HCT116 (cell line): ENCODE measurements at regions not wholly inside any gene's neighbourhood (a gene's known extent, or its start where the extent isn't known, plus 50 kb on each side); places are given as distances from the start of the nearest gene placed in this dataset.
"Not testable (repeated sequence)": the region's sequence is repeated elsewhere in the genome, so short reads cannot be mapped to it uniquely, and the experiment has no call there.

ENCODE experiments used
- ATAC-seq: fragments of 200-7000 bp; cut with Tn5 transposase; 2 replicates; pipeline ENCODE4 v1.9.1; 2020; ENCODE audit warnings: mild to moderate bottlenecking, moderate library complexity
- BruUV-seq: library from RNA; stranded (reverse); fragments of 400-500 nt; replicated peaks from 2 replicates; lab custom pipeline; 2021; lab: Mats Ljungman, UMichigan
- CTCF ChIA-PET: fragments of 300-600 bp; sonication (Branson Sonifier 250); formaldehyde crosslinking; loops from one replicate; lab custom pipeline; 2021; ENCODE audit warnings: antibody characterized with exemption; lab: Charles Lee
- POLR2A ChIA-PET: fragments of 300-600, 350-600 bp; sonication (Branson Sonifier 250); formaldehyde crosslinking; loops from one replicate; lab custom pipeline; 2021; ENCODE audit warnings: antibody characterized with exemption; lab: Charles Lee
- RAD21 ChIA-PET, 2 experiments: fragments of 300-600 bp; sonication (Branson Sonifier 250); formaldehyde crosslinking; loops; one replicate each; lab custom pipeline; 2023; ENCODE audit warnings: low total read pairs in 2 of 2; ENCODE audit not compliant: uncharacterized antibody in 2 of 2, unreplicated experiment in 2 of 2, low non-redundant PET in 1 of 2; lab: Charles Lee
- DNase-seq: peaks from one replicate; pipeline ENCODE4 v3.0.0-alpha.2; 2010; ENCODE audit warnings: low read depth, low spot score
- H2AFZ ChIP-seq: fragments of 200-600 bp; shearing (Covaris generic), sonication (generic); 2 replicates; pipeline ENCODE4 v1.6.1; 2017; ENCODE audit warnings: low read depth, mixed run types, mixed read lengths, antibody characterized with exemption, low read length; ENCODE audit not compliant: poor library complexity, severe bottlenecking
- H3K27ac ChIP-seq: 2 replicates; pipeline ENCODE4 v1.5.1; 2012; ENCODE audit warnings: low read depth, low read length
- H3K27me3 ChIP-seq: fragments of 200-600 bp; sonication (generic); 2 replicates; pipeline ENCODE4 v1.6.1; 2016; ENCODE audit warnings: mixed run types, low read length, mixed read lengths; ENCODE audit not compliant: insufficient read depth
- H3K36me3 ChIP-seq, 2 experiments: fragments of 200-500 bp in 1 of 2; fragments of 200-600 bp in 1 of 2; sonication (Bioruptor generic) in 1 of 2; sonication (generic) in 1 of 2; 2 replicates each; pipeline versions ENCODE4 v1.5.1 to v1.6.1; 2014 to 2016; ENCODE audit warnings: low read length in 2 of 2, inconsistent platforms in 1 of 2, mixed read lengths in 1 of 2, mixed run types in 1 of 2; ENCODE audit not compliant: insufficient read depth in 2 of 2, control insufficient read depth in 1 of 2
- H3K4me1 ChIP-seq, 2 experiments: fragments of 200-600 bp in 1 of 2; sonication (generic) in 1 of 2; 2 replicates each; pipeline versions ENCODE4 v1.5.1 to v1.6.1; 2012 to 2017; ENCODE audit warnings: low read length in 2 of 2, inconsistent platforms in 1 of 2, mild to moderate bottlenecking in 1 of 2, mixed read lengths in 1 of 2, mixed run types in 1 of 2, moderate library complexity in 1 of 2; ENCODE audit not compliant: insufficient read depth in 2 of 2, control insufficient read depth in 1 of 2
- H3K4me2 ChIP-seq: fragments of 200-600 bp; sonication (generic); 2 replicates; pipeline ENCODE4 v1.6.1; 2017; ENCODE audit warnings: mixed run types, low read length, mixed read lengths
- H3K4me3 ChIP-seq, 2 experiments: fragments of 200-600 bp in 1 of 2; sonication (generic) in 1 of 2; replicated peaks in 1 of 2; 2 replicates each; pipeline ENCODE4 v1.5.1; 2011 to 2016; ENCODE audit warnings: low read length in 2 of 2, control low read depth in 1 of 2, low read depth in 1 of 2, mild to moderate bottlenecking in 1 of 2, mixed read lengths in 1 of 2, mixed run types in 1 of 2
- H3K79me2 ChIP-seq: fragments of 200-600 bp; sonication (generic); 2 replicates; pipeline ENCODE4 v1.6.1; 2017; ENCODE audit warnings: mild to moderate bottlenecking, mixed run types, low read length, moderate library complexity, mixed read lengths; ENCODE audit not compliant: insufficient read depth
- H3K9ac ChIP-seq: fragments of 200-600 bp; sonication (generic); 2 replicates; pipeline ENCODE4 v1.6.1; 2016; ENCODE audit warnings: low read length, mixed read lengths
- H3K9me2 ChIP-seq: fragments of 200-600 bp; sonication (generic), shearing (Covaris generic); 2 replicates; pipeline ENCODE4 v1.6.1; 2017; ENCODE audit warnings: mixed run types, mild to moderate bottlenecking, moderate library complexity; ENCODE audit not compliant: insufficient read depth
- H3K9me3 ChIP-seq, 2 experiments: fragments of 200-500 bp in 1 of 2; fragments of 200-600 bp in 1 of 2; sonication (Bioruptor generic) in 1 of 2; sonication (generic) in 1 of 2; 2 replicates each; pipeline ENCODE4 v1.6.1; 2014 to 2017; ENCODE audit warnings: low read length in 2 of 2, mixed read lengths in 2 of 2, inconsistent platforms in 1 of 2, low read depth in 1 of 2, mild to moderate bottlenecking in 1 of 2, mixed run types in 1 of 2, moderate library complexity in 1 of 2; ENCODE audit not compliant: control insufficient read depth in 1 of 2, insufficient read depth in 1 of 2
- H4K20me1 ChIP-seq: fragments of 200-600 bp; sonication (generic), shearing (Covaris generic); 2 replicates; pipeline ENCODE4 v1.6.1; 2017; ENCODE audit warnings: mixed run types, mild to moderate bottlenecking, moderate library complexity; ENCODE audit not compliant: insufficient read depth
- ATF3 ChIP-seq: IDR thresholded peaks from 2 replicates; pipeline ENCODE4 v1.6.1; 2012
- CEBPB ChIP-seq: IDR thresholded peaks from 2 replicates; pipeline ENCODE4 v1.6.1; 2012; ENCODE audit warnings: low read depth
- EZH2 ChIP-seq: fragments of 200-600 bp; sonication (generic); IDR thresholded peaks from 2 replicates; pipeline ENCODE4 v1.6.1; 2017; ENCODE audit warnings: antibody characterized with exemption, mixed run types
- POLR2A ChIP-seq: IDR thresholded peaks from 2 replicates; pipeline ENCODE4 v1.7.0; 2011; ENCODE audit warnings: borderline replicate concordance; ENCODE audit not compliant: insufficient read depth, insufficient read length; ENCODE audit errors: extremely low read depth
- POLR2AphosphoS5 ChIP-seq: IDR thresholded peaks from 2 replicates; pipeline ENCODE4 v1.6.1; 2011; ENCODE audit warnings: mild to moderate bottlenecking, low read depth, low read length, moderate library complexity
- RAD21 ChIP-seq: IDR thresholded peaks from 2 replicates; pipeline ENCODE4 v1.6.1; 2012; ENCODE audit warnings: low read depth, mild to moderate bottlenecking
- REST ChIP-seq: IDR thresholded peaks from 2 replicates; pipeline ENCODE4 v1.6.1; 2012; ENCODE audit warnings: low read depth
- TCF7L2 ChIP-seq: IDR thresholded peaks from 2 replicates; pipeline ENCODE4 v1.7.0; 2011; ENCODE audit warnings: borderline replicate concordance, inconsistent platforms; ENCODE audit not compliant: insufficient read depth, insufficient read length; ENCODE audit errors: extremely low read depth
- YY1 ChIP-seq: IDR thresholded peaks from 2 replicates; pipeline ENCODE4 v1.6.1; 2011; ENCODE audit warnings: low read length, low read depth, moderate library complexity, mild to moderate bottlenecking; ENCODE audit not compliant: insufficient replicate concordance; ENCODE audit errors: extremely low read depth
- ZBTB33 ChIP-seq: IDR thresholded peaks from 2 replicates; pipeline ENCODE4 v1.6.1; 2011; ENCODE audit warnings: mild to moderate bottlenecking, low read length, moderate library complexity; ENCODE audit not compliant: insufficient replicate concordance; ENCODE audit errors: extremely low read depth
- ZFX ChIP-seq: fragments of 450-650 bp; IDR thresholded peaks from 2 replicates; pipeline ENCODE4 v1.6.1; 2017
- ZNF274 ChIP-seq: fragments of 200-500 bp; sonication (Bioruptor generic); IDR thresholded peaks from 2 replicates; pipeline ENCODE4 v1.6.1; 2014; ENCODE audit warnings: mild to moderate bottlenecking, low read depth, low read length, inconsistent platforms
- intact Hi-C: fragments of 100-400 bp; cut with micrococcal nuclease; formaldehyde crosslinking; loops from 2 replicates; pipeline ENCODE4 v1.10.0; 2022

- TF ChIP-seq RAD21 (no peak), ATF3 (no peak), POLR2AphosphoS5 (no peak), YY1 (no peak), POLR2A (no peak), ZFX (no peak)
Observed at GRCh38 chr2:18940184-18940583, 350.8 kb upstream of the NT5C1B start (continued).

GRCh38 chr2:18939740-18940139 lies 350.4 kb upstream of the NT5C1B start:
- H4K20me1 ChIP-seq, H3K36me3 ChIP-seq, POLR2A ChIA-PET, intact Hi-C loops, H3K4me3 ChIP-seq, H3K9ac ChIP-seq, H3K27me3 ChIP-seq, DNase-seq, ATAC-seq, H3K9me3 ChIP-seq, H3K4me2 ChIP-seq, CTCF ChIA-PET, H3K9me2 ChIP-seq, BruUV-seq, H2AFZ ChIP-seq, H3K27ac ChIP-seq, H3K4me1 ChIP-seq, RAD21 ChIA-PET, H3K79me2 ChIP-seq: not testable (repeated sequence)

GRCh38 chr2:18934886-18935285 lies 345.5 kb upstream of the NT5C1B start:
- ChIA-PET RAD21 (no interaction called here), POLR2A (no interaction called here), CTCF (no interaction called here)
- Histone ChIP-seq H3K4me3 (no peak overlapping the region), H3K27me3 (peaks cover 12% of the 10 kb centered on the region), H3K79me2 (no peaks in the 10 kb centered on the region), H3K4me2 (no peak overlapping the region), H4K20me1 (no peaks in the 10 kb centered on the region), H3K27ac (no peak overlapping the region), H3K9ac (no peak overlapping the region), H3K36me3 (no peaks in the 10 kb centered on the region), H2AFZ (no peak overlapping the region), H3K4me1 (no peaks in the 10 kb centered on the region), H3K9me2 (no peaks in the 10 kb centered on the region), H3K9me3 (no peaks in the 10 kb centered on the region)
- BruUV-seq = no TSS peak
- DNase-seq (no peak), ATAC-seq (no peak)
- intact Hi-C loops = no loop called here
- TF ChIP-seq ATF3 (no peak), REST (no peak), EZH2 (no peak), CEBPB (no peak), ZBTB33 (no peak), ZNF274 (no peak), YY1 (no peak), ZFX (no peak), TCF7L2 (no peak), POLR2AphosphoS5 (no peak)
